A549 (cell line): ENCODE measurements at regions not wholly inside any gene's neighbourhood (a gene's known extent, or its start where the extent isn't known, plus 50 kb on each side); places are given as distances from the start of the nearest gene placed in this dataset.

ENCODE experiments used
- ATAC-seq, 2 experiments: fragments of 200-7000 bp in 1 of 2; fragments of >200 bp in 1 of 2; cut with Nextera tagmentation in 1 of 2; cut with Tn5 transposase in 1 of 2; 3 replicates each; pipeline versions ENCODE4 v1.8.0 to v1.9.1; 2018 to 2020; ENCODE audit warnings: mild to moderate bottlenecking in 1 of 2, moderate library complexity in 1 of 2
- CTCF ChIA-PET: fragments of 300-600 bp; sonication (Branson Sonifier 250); formaldehyde crosslinking; extraction: SDS; loops from one replicate; lab custom pipeline; 2021; ENCODE audit warnings: antibody characterized with exemption, inconsistent platforms; lab: Yijun Ruan, JAX
- POLR2A ChIA-PET: fragments of 350-600 bp; formaldehyde crosslinking; extraction: SDS; loops from one replicate; lab custom pipeline; 2021; ENCODE audit warnings: antibody characterized with exemption, inconsistent platforms; lab: Yijun Ruan, JAX
- DNase-seq, 2 experiments: peaks; one replicate each; pipeline versions ENCODE4 v3.0.0 to v3.0.0-alpha.2; 2011 to 2016; ENCODE audit warnings: low read depth in 1 of 2, low spot score in 1 of 2
- FAIRE-seq: peaks from 2 replicates; lab custom pipeline; 2011; peaks lifted over from hg19 to GRCh38; lab: Jason Lieb, UNC
- H3K27ac ChIP-seq, 2 experiments: fragments of >200 bp; sonication (Bioruptor Twin); formaldehyde crosslinking; 3 replicates each; pipeline ENCODE4 v1.5.1; 2016 to 2017
- H3K4me1 ChIP-seq: fragments of >200 bp; sonication (Bioruptor Twin); formaldehyde crosslinking; 3 replicates; pipeline ENCODE4 v1.6.1; 2016
- H3K4me2 ChIP-seq: fragments of >200 bp; sonication (Bioruptor Twin); formaldehyde crosslinking; 3 replicates; pipeline ENCODE4 v1.6.1; 2016
- H3K4me3 ChIP-seq: fragments of >200 bp; sonication (Bioruptor Twin); formaldehyde crosslinking; 3 replicates; pipeline ENCODE4 v1.5.1; 2016
- H3K9me3 ChIP-seq: fragments of >200 bp; sonication (Bioruptor Twin); formaldehyde crosslinking; 3 replicates; pipeline ENCODE4 v1.6.1; 2016
- BCL3 ChIP-seq: fragments of >200 bp; sonication (Bioruptor Twin); formaldehyde crosslinking; IDR thresholded peaks from 3 replicates; pipeline ENCODE4 v1.6.1; 2016
- CBX2 ChIP-seq: fragments of 200-600 bp; sonication (generic); IDR thresholded peaks from 2 replicates; pipeline ENCODE4 v1.6.1; 2016; ENCODE audit warnings: low read depth, mild to moderate bottlenecking, borderline replicate concordance
- E2F6 ChIP-seq: IDR thresholded peaks from 2 replicates; pipeline ENCODE4 v1.6.1; 2012; ENCODE audit warnings: low read depth, borderline replicate concordance
- ESRRA ChIP-seq: fragments of 150-350 bp; IDR thresholded peaks from 2 replicates; pipeline ENCODE4 v1.6.1; 2014; ENCODE audit warnings: mild to moderate bottlenecking, low read length, borderline replicate concordance
- FOSB ChIP-seq: fragments of 250-450 bp; sonication (Bioruptor Pico); IDR thresholded peaks from 2 replicates; pipeline ENCODE4 v1.5.0; 2020; ENCODE audit warnings: mild to moderate bottlenecking, moderate library complexity
- GATA3 ChIP-seq: IDR thresholded peaks from 2 replicates; pipeline ENCODE4 v1.6.1; 2012; ENCODE audit warnings: borderline replicate concordance
- HDAC2 ChIP-seq: fragments of 200-600 bp; sonication (generic); IDR thresholded peaks from 2 replicates; pipeline ENCODE4 v1.6.1; 2016
- HES2 ChIP-seq: fragments of >200 bp; sonication (Bioruptor Twin); formaldehyde crosslinking; IDR thresholded peaks from 2 replicates; pipeline ENCODE4 v1.6.1; 2016
- HOXB5 ChIP-seq: fragments of 250-450 bp; sonication (Bioruptor Pico); IDR thresholded peaks from 2 replicates; pipeline ENCODE4 v1.5.0; 2020; ENCODE audit warnings: mild to moderate bottlenecking, moderate library complexity
- MAFK ChIP-seq: fragments of 450-650 bp; IDR thresholded peaks from 2 replicates; pipeline ENCODE4 v1.6.1; 2014; ENCODE audit not compliant: partially characterized antibody
- MAZ ChIP-seq: fragments of 150-350 bp; IDR thresholded peaks from 2 replicates; pipeline ENCODE4 v1.6.1; 2014; ENCODE audit warnings: antibody characterized with exemption, low read depth, low read length, borderline replicate concordance
- PHF8 ChIP-seq: fragments of 200-600 bp; sonication (generic); IDR thresholded peaks from 2 replicates; pipeline ENCODE4 v1.6.1; 2016; ENCODE audit warnings: low read depth, mild to moderate bottlenecking, antibody characterized with exemption, moderate library complexity, borderline replicate concordance
- POLR2AphosphoS2 ChIP-seq: conservative IDR thresholded peaks from 2 replicates; pipeline ENCODE4 v1.6.1; 2012; ENCODE audit warnings: low read length, improper control_type of control experiment, inconsistent platforms
- RCOR1 ChIP-seq: fragments of 150-350 bp; IDR thresholded peaks from 2 replicates; pipeline ENCODE4 v1.6.1; 2014; ENCODE audit warnings: antibody characterized with exemption, low read length, low read depth
- RNF2 ChIP-seq: fragments of 200-600 bp; sonication (generic); IDR thresholded peaks from 2 replicates; pipeline ENCODE4 v1.6.1; 2016; ENCODE audit warnings: low read depth, mild to moderate bottlenecking, antibody characterized with exemption, moderate library complexity, borderline replicate concordance
- SMC3 ChIP-seq: fragments of >200 bp; sonication (Bioruptor Twin); formaldehyde crosslinking; IDR thresholded peaks from 3 replicates; pipeline ENCODE4 v1.6.1; 2018; ENCODE audit warnings: inconsistent platforms
- TFCP2L1 ChIP-seq: fragments of 250-450 bp; sonication (Bioruptor Pico); IDR thresholded peaks from 2 replicates; pipeline ENCODE4 v1.5.0; 2021; ENCODE audit warnings: mild to moderate bottlenecking
- ZC3H11A ChIP-seq: fragments of 450-650 bp; IDR thresholded peaks from 2 replicates; pipeline ENCODE4 v1.6.1; 2014; ENCODE audit warnings: antibody characterized with exemption, mild to moderate bottlenecking
- WGBS: methylation state at CpG from one replicate; pipeline ENCODE4 v1.1.6; 2017; ENCODE audit errors: missing lambda C conversion rate; 5-methylcytosine and 5-hydroxymethylcytosine counted together
- TF ChIP-seq, protein P1 (sequence below): fragments of 450-650 bp; IDR thresholded peaks from 2 replicates; pipeline ENCODE4 v1.6.1; 2014; ENCODE audit warnings: antibody characterized with exemption
- TF ChIP-seq, protein P2 (sequence below): fragments of 250-450 bp; sonication (Bioruptor Pico); IDR thresholded peaks from 2 replicates; pipeline ENCODE4 v1.5.0; 2020; ENCODE audit warnings: low read depth, mild to moderate bottlenecking, moderate library complexity
- TF ChIP-seq, protein P3 (sequence below): fragments of >200 bp; sonication (Bioruptor Twin); formaldehyde crosslinking; IDR thresholded peaks from 3 replicates; pipeline ENCODE4 v1.5.1; 2016

DNA sequence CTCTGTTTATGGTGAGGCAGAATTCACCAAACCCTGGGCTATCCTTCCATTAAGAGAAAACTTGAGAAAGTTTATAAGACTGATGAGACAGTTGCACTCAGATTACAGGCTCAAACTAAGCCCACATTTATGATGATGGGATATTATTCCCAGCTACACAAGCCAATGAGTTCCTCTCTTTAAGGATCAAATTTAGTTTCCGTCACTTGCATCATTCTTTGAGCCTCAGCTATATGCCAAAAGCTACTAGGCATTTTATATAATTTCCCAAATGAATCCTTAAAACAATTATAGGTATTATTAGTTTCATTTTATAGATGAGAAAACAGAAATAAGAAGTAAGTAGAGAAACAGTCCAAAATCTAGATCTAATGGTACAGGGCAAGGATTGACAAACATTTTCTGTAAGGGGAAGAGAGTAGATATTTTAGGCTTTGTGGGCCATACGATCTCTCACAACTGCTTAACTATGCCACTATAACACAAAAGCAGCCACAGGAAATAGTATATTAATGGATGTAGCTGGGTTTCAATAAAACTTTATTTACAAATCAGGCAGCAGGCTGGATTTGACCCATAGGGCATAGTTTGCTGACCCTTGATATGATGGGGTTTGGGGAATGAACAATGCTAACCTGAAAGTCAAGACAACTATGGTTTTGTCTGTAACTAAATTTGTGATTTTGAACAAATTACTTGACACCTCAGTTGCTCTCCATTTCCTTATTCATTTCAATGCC lies 91.8 kb upstream of the PLXNC1 start:
- no peak for ATAC-seq
- no peak for TF ChIP-seq RCOR1
- TF ChIP-seq PHF8, result no peak
- TF ChIP-seq RNF2, result no peak
- Histone ChIP-seq H3K4me3 (no peak overlapping the region), H3K4me2 (no peak overlapping the region), H3K9me3 (0 out of 3 replicates have a peak, but pooled peaks cover 3% of the 10 kb centered on the region), H3K27ac (no peak overlapping the region), H3K4me1 (no peaks in the 10 kb centered on the region)
- no peak for DNase-seq
- POLR2A ChIA-PET, result no interaction called here
- CTCF ChIA-PET, result interaction anchor here (1.1 to 1.4 kb wide), 3 partner anchors 18 to 289 kb away, joined by 3 to 5 read pairs (median 3); no protein-coding TSS in a partner anchor
- no peak for FAIRE-seq
- 86% methylated on average over 2 of the region's 2 CpGs for WGBS

DNA sequence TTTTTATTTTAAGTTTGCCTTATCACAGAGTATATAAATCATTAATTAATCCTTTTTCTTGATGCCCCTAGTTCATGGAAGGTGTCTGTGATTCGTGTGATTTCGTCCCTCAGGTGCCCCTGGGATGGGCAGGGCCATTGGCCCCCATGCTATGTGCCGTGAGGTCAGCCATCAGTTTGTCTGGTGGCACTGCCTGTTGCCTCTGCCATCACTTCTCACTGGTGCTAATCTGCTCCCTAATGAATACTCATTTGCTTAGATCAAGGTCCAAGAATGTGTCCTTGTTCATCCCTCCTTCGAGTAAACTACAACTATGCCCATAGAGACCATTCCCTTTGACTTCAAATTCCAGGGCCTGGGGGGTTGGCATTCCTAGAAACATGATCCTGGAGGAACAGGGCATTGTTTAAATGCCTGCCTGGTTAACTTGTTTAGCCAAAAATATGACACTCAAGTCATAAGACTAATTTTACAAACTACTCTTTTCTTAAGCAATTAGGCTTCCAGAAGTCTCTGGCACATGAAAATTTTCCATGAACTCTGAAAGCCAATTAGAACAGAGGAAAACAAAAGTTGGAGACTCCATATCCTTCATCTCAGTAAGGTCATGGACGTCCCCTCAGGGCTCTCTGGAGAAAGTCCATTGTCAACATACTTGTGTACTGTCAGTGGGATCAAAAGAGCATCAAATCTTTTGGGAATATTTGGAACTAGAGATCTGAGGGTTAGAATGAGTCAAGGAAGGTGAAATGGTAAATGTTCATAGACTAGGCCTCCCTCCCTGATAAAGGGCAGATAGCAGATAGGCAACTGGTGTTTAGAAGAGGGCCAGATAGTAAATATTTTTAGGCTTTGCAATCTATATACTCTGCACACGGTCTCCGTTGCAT lies 90.9 kb upstream of the PLXNC1 start:
- CTCF ChIA-PET, result no interaction called here
- no peak for FAIRE-seq

GRCh38 chr12:94059394-94060368 lies 88.7 kb upstream of the PLXNC1 start:
- FAIRE-seq (no peak), ATAC-seq (no peak), DNase-seq (no peak)
- Histone ChIP-seq H3K27ac (no peak overlapping the region), H3K4me3 (no peak overlapping the region), H3K9me3 (peaks cover 6% of the 10 kb centered on the region; the same call in 1 of the 3 replicates), H3K4me2 (no peak overlapping the region), H3K4me1 (no peaks in the 10 kb centered on the region)
- whole genome bisulfite sequencing, result 53% methylated on average over 5 of the region's 5 CpGs
- ChIA-PET POLR2A (no interaction called here), CTCF (interaction anchor here (1.5 kb wide), 1 partner anchor 41 kb away, joined by 5 read pairs; no protein-coding TSS in a partner anchor)
- TF ChIP-seq HOXB5 (CRISPR knock-in tag), result no peak
- TF ChIP-seq, protein P1, sequence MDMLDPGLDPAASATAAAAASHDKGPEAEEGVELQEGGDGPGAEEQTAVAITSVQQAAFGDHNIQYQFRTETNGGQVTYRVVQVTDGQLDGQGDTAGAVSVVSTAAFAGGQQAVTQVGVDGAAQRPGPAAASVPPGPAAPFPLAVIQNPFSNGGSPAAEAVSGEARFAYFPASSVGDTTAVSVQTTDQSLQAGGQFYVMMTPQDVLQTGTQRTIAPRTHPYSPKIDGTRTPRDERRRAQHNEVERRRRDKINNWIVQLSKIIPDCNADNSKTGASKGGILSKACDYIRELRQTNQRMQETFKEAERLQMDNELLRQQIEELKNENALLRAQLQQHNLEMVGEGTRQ, result no peak
- TF ChIP-seq MAZ, result no peak
- no peak for TF ChIP-seq TFCP2L1
- no peak for TF ChIP-seq E2F6
- TF ChIP-seq POLR2AphosphoS2, result no peak
- TF ChIP-seq HDAC2, result no peak
- no peak for TF ChIP-seq CBX2
- TF ChIP-seq, protein P2, sequence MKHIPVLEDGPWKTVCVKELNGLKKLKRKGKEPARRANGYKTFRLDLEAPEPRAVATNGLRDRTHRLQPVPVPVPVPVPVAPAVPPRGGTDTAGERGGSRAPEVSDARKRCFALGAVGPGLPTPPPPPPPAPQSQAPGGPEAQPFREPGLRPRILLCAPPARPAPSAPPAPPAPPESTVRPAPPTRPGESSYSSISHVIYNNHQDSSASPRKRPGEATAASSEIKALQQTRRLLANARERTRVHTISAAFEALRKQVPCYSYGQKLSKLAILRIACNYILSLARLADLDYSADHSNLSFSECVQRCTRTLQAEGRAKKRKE (CRISPR knock-in tag), result no peak
- no peak for TF ChIP-seq RCOR1
- TF ChIP-seq ZC3H11A, result no peak

More for the DNA sequence above, 90.9 kb upstream of the PLXNC1 start:
- H3K4me1 ChIP-seq, result no peaks in the 10 kb centered on the region
- no peak for TF ChIP-seq GATA3
- no peak for TF ChIP-seq SMC3
- no peak for TF ChIP-seq FOSB
- no peak for TF ChIP-seq ESRRA
- TF ChIP-seq, protein P3, sequence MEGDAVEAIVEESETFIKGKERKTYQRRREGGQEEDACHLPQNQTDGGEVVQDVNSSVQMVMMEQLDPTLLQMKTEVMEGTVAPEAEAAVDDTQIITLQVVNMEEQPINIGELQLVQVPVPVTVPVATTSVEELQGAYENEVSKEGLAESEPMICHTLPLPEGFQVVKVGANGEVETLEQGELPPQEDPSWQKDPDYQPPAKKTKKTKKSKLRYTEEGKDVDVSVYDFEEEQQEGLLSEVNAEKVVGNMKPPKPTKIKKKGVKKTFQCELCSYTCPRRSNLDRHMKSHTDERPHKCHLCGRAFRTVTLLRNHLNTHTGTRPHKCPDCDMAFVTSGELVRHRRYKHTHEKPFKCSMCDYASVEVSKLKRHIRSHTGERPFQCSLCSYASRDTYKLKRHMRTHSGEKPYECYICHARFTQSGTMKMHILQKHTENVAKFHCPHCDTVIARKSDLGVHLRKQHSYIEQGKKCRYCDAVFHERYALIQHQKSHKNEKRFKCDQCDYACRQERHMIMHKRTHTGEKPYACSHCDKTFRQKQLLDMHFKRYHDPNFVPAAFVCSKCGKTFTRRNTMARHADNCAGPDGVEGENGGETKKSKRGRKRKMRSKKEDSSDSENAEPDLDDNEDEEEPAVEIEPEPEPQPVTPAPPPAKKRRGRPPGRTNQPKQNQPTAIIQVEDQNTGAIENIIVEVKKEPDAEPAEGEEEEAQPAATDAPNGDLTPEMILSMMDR, result no peak
- no peak for TF ChIP-seq BCL3
- TF ChIP-seq MAFK, result no peak
- no peak for TF ChIP-seq HES2
- TF ChIP-seq RCOR1, result no peak
- ATAC-seq (no peak), DNase-seq (no peak)
- H3K4me3 ChIP-seq, result no peak overlapping the region
- H3K9me3 ChIP-seq, result 0 out of 3 replicates have a peak, but pooled peaks cover 3% of the 10 kb centered on the region
- H3K27ac ChIP-seq, result no peak overlapping the region
- 45% methylated on average over 7 of the region's 7 CpGs for WGBS
- no peak overlapping the region for H3K4me2 ChIP-seq
- POLR2A ChIA-PET, result no interaction called here
